HEK293 (cell line): ENCODE measurements at regions not wholly inside any gene's neighbourhood (a gene's known extent, or its start where the extent isn't known, plus 50 kb on each side); places are given as distances from the start of the nearest gene placed in this dataset.

Source experiments
- IKZF3 ChIP-seq: fragments of 450-650 bp; IDR thresholded peaks from 2 replicates; pipeline ENCODE4 v1.5.0; 2018; ENCODE audit warnings: missing biosample characterization, mild to moderate bottlenecking, missing genetic modification characterization, moderate library complexity
- TRIM28 ChIP-seq: IDR thresholded peaks from 2 replicates; pipeline ENCODE4 v1.6.1; 2011; ENCODE audit warnings: low read length, control low read depth, borderline replicate concordance
- YY1 ChIP-seq: fragments of 450-650 bp; formaldehyde crosslinking; IDR thresholded peaks from 2 replicates; pipeline ENCODE4 v1.5.1; 2018; ENCODE audit warnings: missing biosample characterization, missing genetic modification characterization
- ZNF214 ChIP-seq: fragments of 450-650 bp; formaldehyde crosslinking; IDR thresholded peaks from 2 replicates; pipeline ENCODE4 v1.5.1; 2017; ENCODE audit warnings: missing biosample characterization, mild to moderate bottlenecking, missing genetic modification characterization, borderline replicate concordance
- ZNF274 ChIP-seq, 2 experiments: fragments of 200-500 bp in 1 of 2; fragments of 450-650 bp in 1 of 2; sonication (Bioruptor generic) in 1 of 2; formaldehyde crosslinking in 1 of 2; IDR thresholded peaks; 2 replicates each; pipeline versions ENCODE4 v1.5.1 to v1.6.1; 2014 to 2016; ENCODE audit warnings: borderline replicate concordance in 1 of 2, inconsistent platforms in 1 of 2, low read length in 1 of 2, missing biosample characterization in 1 of 2, missing genetic modification characterization in 1 of 2
- ZNF350 ChIP-seq: fragments of 450-650 bp; formaldehyde crosslinking; IDR thresholded peaks from 2 replicates; pipeline ENCODE4 v1.5.0; 2017; ENCODE audit warnings: missing biosample characterization, mild to moderate bottlenecking, missing genetic modification characterization
- TF ChIP-seq, protein P1 (sequence below): fragments of 450-650 bp; formaldehyde crosslinking; IDR thresholded peaks from 2 replicates; pipeline ENCODE4 v1.5.1; 2016; ENCODE audit warnings: missing biosample characterization, missing genetic modification characterization
- TF ChIP-seq, protein P2 (sequence below): IDR thresholded peaks from 2 replicates; pipeline ENCODE4 v1.6.1; 2011; ENCODE audit warnings: mild to moderate bottlenecking, low read depth, low read length, borderline replicate concordance
- TF ChIP-seq, protein P3 (sequence below): fragments of 450-650 bp; formaldehyde crosslinking; IDR thresholded peaks from 2 replicates; pipeline ENCODE4 v1.5.1; 2017; ENCODE audit warnings: missing biosample characterization, missing genetic modification characterization
- TF ChIP-seq, protein P4 (sequence below): fragments of 450-650 bp; formaldehyde crosslinking; IDR thresholded peaks from 2 replicates; pipeline ENCODE4 v1.5.1; 2016; ENCODE audit warnings: missing biosample characterization, missing genetic modification characterization, borderline replicate concordance
- TF ChIP-seq, protein P5 (sequence below): fragments of 450-650 bp; formaldehyde crosslinking; IDR thresholded peaks from 2 replicates; pipeline ENCODE4 v1.5.1; 2016; ENCODE audit warnings: missing biosample characterization, missing genetic modification characterization
- TF ChIP-seq, protein P6 (sequence below): fragments of 450-650 bp; formaldehyde crosslinking; IDR thresholded peaks from 2 replicates; pipeline ENCODE4 v1.5.1; 2016; ENCODE audit warnings: missing biosample characterization, missing genetic modification characterization
- TF ChIP-seq, protein P7 (sequence below): fragments of 450-650 bp; formaldehyde crosslinking; IDR thresholded peaks from 2 replicates; pipeline ENCODE4 v1.5.1; 2016; ENCODE audit warnings: missing biosample characterization, missing genetic modification characterization
- TF ChIP-seq, protein P8 (sequence below): fragments of 450-650 bp; IDR thresholded peaks from 2 replicates; pipeline ENCODE4 v1.5.1; 2018; ENCODE audit warnings: missing biosample characterization, missing genetic modification characterization

DNA sequence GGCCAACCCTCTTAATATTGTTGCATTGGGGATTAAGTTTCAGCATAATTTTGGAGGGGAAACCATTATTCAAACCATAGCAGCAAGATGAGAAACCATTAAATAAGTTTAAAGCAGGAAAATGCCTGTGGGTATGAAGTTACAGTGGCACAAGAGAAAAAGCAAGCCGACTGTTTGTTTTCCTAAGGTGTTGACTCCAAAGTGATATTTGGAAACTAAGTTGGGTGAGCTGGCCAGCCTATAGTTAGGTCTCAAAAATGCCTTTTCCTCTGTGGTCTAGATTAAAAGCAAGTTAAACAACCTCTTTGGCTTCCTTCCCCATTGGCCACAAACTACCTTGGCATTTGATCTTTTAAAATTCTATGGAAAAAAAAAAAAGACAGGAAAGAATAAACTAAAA lies 419.8 kb upstream of the AZI2 start:
- TF ChIP-seq, protein P1, sequence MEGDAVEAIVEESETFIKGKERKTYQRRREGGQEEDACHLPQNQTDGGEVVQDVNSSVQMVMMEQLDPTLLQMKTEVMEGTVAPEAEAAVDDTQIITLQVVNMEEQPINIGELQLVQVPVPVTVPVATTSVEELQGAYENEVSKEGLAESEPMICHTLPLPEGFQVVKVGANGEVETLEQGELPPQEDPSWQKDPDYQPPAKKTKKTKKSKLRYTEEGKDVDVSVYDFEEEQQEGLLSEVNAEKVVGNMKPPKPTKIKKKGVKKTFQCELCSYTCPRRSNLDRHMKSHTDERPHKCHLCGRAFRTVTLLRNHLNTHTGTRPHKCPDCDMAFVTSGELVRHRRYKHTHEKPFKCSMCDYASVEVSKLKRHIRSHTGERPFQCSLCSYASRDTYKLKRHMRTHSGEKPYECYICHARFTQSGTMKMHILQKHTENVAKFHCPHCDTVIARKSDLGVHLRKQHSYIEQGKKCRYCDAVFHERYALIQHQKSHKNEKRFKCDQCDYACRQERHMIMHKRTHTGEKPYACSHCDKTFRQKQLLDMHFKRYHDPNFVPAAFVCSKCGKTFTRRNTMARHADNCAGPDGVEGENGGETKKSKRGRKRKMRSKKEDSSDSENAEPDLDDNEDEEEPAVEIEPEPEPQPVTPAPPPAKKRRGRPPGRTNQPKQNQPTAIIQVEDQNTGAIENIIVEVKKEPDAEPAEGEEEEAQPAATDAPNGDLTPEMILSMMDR (tag by site-specific recombination) = no peak
- no peak for TF ChIP-seq TRIM28
- TF ChIP-seq IKZF3 (tag by site-specific recombination) = no peak
- no peak for TF ChIP-seq YY1
- TF ChIP-seq, protein P2, sequence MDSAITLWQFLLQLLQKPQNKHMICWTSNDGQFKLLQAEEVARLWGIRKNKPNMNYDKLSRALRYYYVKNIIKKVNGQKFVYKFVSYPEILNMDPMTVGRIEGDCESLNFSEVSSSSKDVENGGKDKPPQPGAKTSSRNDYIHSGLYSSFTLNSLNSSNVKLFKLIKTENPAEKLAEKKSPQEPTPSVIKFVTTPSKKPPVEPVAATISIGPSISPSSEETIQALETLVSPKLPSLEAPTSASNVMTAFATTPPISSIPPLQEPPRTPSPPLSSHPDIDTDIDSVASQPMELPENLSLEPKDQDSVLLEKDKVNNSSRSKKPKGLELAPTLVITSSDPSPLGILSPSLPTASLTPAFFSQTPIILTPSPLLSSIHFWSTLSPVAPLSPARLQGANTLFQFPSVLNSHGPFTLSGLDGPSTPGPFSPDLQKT = no peak
- TF ChIP-seq, protein P3, sequence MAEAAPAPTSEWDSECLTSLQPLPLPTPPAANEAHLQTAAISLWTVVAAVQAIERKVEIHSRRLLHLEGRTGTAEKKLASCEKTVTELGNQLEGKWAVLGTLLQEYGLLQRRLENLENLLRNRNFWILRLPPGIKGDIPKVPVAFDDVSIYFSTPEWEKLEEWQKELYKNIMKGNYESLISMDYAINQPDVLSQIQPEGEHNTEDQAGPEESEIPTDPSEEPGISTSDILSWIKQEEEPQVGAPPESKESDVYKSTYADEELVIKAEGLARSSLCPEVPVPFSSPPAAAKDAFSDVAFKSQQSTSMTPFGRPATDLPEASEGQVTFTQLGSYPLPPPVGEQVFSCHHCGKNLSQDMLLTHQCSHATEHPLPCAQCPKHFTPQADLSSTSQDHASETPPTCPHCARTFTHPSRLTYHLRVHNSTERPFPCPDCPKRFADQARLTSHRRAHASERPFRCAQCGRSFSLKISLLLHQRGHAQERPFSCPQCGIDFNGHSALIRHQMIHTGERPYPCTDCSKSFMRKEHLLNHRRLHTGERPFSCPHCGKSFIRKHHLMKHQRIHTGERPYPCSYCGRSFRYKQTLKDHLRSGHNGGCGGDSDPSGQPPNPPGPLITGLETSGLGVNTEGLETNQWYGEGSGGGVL = no peak
- TF ChIP-seq, protein P4, sequence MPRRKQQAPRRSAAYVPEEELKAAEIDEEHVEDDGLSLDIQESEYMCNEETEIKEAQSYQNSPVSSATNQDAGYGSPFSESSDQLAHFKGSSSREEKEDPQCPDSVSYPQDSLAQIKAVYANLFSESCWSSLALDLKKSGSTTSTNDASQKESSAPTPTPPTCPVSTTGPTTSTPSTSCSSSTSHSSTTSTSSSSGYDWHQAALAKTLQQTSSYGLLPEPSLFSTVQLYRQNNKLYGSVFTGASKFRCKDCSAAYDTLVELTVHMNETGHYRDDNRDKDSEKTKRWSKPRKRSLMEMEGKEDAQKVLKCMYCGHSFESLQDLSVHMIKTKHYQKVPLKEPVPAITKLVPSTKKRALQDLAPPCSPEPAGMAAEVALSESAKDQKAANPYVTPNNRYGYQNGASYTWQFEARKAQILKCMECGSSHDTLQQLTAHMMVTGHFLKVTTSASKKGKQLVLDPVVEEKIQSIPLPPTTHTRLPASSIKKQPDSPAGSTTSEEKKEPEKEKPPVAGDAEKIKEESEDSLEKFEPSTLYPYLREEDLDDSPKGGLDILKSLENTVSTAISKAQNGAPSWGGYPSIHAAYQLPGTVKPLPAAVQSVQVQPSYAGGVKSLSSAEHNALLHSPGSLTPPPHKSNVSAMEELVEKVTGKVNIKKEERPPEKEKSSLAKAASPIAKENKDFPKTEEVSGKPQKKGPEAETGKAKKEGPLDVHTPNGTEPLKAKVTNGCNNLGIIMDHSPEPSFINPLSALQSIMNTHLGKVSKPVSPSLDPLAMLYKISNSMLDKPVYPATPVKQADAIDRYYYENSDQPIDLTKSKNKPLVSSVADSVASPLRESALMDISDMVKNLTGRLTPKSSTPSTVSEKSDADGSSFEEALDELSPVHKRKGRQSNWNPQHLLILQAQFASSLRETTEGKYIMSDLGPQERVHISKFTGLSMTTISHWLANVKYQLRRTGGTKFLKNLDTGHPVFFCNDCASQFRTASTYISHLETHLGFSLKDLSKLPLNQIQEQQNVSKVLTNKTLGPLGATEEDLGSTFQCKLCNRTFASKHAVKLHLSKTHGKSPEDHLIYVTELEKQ = no peak
- TF ChIP-seq, protein P5, sequence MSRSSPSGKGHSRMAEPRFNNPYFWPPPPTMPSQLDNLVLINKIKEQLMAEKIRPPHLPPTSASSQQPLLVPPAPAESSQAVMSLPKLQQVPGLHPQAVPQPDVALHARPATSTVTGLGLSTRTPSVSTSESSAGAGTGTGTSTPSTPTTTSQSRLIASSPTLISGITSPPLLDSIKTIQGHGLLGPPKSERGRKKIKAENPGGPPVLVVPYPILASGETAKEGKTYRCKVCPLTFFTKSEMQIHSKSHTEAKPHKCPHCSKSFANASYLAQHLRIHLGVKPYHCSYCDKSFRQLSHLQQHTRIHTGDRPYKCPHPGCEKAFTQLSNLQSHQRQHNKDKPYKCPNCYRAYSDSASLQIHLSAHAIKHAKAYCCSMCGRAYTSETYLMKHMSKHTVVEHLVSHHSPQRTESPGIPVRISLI = no peak
- TF ChIP-seq, protein P6, sequence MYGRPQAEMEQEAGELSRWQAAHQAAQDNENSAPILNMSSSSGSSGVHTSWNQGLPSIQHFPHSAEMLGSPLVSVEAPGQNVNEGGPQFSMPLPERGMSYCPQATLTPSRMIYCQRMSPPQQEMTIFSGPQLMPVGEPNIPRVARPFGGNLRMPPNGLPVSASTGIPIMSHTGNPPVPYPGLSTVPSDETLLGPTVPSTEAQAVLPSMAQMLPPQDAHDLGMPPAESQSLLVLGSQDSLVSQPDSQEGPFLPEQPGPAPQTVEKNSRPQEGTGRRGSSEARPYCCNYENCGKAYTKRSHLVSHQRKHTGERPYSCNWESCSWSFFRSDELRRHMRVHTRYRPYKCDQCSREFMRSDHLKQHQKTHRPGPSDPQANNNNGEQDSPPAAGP (tag by site-specific recombination) = no peak
- TF ChIP-seq, protein P7, sequence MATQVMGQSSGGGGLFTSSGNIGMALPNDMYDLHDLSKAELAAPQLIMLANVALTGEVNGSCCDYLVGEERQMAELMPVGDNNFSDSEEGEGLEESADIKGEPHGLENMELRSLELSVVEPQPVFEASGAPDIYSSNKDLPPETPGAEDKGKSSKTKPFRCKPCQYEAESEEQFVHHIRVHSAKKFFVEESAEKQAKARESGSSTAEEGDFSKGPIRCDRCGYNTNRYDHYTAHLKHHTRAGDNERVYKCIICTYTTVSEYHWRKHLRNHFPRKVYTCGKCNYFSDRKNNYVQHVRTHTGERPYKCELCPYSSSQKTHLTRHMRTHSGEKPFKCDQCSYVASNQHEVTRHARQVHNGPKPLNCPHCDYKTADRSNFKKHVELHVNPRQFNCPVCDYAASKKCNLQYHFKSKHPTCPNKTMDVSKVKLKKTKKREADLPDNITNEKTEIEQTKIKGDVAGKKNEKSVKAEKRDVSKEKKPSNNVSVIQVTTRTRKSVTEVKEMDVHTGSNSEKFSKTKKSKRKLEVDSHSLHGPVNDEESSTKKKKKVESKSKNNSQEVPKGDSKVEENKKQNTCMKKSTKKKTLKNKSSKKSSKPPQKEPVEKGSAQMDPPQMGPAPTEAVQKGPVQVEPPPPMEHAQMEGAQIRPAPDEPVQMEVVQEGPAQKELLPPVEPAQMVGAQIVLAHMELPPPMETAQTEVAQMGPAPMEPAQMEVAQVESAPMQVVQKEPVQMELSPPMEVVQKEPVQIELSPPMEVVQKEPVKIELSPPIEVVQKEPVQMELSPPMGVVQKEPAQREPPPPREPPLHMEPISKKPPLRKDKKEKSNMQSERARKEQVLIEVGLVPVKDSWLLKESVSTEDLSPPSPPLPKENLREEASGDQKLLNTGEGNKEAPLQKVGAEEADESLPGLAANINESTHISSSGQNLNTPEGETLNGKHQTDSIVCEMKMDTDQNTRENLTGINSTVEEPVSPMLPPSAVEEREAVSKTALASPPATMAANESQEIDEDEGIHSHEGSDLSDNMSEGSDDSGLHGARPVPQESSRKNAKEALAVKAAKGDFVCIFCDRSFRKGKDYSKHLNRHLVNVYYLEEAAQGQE (tag by site-specific recombination) = no peak
- TF ChIP-seq ZNF350 (tag by site-specific recombination) = no peak
- TF ChIP-seq ZNF214 (tag by site-specific recombination) = no peak
- TF ChIP-seq ZNF274 (IDR thresholded peaks at IDR 0.05; ENCODE audit: low read length) = no peak
- no peak for TF ChIP-seq ZNF274 (tag by site-specific recombination; IDR thresholded peaks at IDR 0.05; ENCODE audit: borderline replicate concordance)
- TF ChIP-seq, protein P8, sequence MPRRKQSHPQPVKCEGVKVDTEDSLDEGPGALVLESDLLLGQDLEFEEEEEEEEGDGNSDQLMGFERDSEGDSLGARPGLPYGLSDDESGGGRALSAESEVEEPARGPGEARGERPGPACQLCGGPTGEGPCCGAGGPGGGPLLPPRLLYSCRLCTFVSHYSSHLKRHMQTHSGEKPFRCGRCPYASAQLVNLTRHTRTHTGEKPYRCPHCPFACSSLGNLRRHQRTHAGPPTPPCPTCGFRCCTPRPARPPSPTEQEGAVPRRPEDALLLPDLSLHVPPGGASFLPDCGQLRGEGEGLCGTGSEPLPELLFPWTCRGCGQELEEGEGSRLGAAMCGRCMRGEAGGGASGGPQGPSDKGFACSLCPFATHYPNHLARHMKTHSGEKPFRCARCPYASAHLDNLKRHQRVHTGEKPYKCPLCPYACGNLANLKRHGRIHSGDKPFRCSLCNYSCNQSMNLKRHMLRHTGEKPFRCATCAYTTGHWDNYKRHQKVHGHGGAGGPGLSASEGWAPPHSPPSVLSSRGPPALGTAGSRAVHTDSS = no peak
